Progenitor cell of endocrine pancreas (in vitro differentiated cells): ENCODE measurements at regions not wholly inside any gene's neighbourhood (a gene's known extent, or its start where the extent isn't known, plus 50 kb on each side); places are given as distances from the start of the nearest gene placed in this dataset.

Source experiments
- DNase-seq: peaks from one replicate; pipeline ENCODE4 v3.0.0; 2021; ENCODE audit warnings: low spot score; ENCODE audit not compliant: unreplicated experiment
- H3K27ac Mint-ChIP-seq: 2 replicates; pipeline ENCODE4 v1.8.0; 2021; ENCODE audit warnings: mild to moderate bottlenecking, moderate library complexity, mixed read lengths
- H3K27me3 Mint-ChIP-seq: 2 replicates; pipeline ENCODE4 v1.8.0; 2021; ENCODE audit warnings: mixed read lengths
- H3K36me3 Mint-ChIP-seq: 2 replicates; pipeline ENCODE4 v1.8.0; 2022; ENCODE audit warnings: mixed read lengths; ENCODE audit not compliant: insufficient read depth
- H3K4me1 Mint-ChIP-seq: 2 replicates; pipeline ENCODE4 v1.8.0; 2021; ENCODE audit warnings: low read depth, mixed read lengths
- H3K4me3 Mint-ChIP-seq: 2 replicates; pipeline ENCODE4 v1.8.0; 2021; ENCODE audit warnings: low read depth, mild to moderate bottlenecking, moderate library complexity, mixed read lengths
- H3K9me3 Mint-ChIP-seq: 2 replicates; pipeline ENCODE4 v1.8.0; 2021; ENCODE audit warnings: low read depth, mixed read lengths
- TF ChIP-seq, protein P1 (sequence below): fragments of 200-600 bp; sonication (generic); IDR thresholded peaks from one replicate; pipeline ENCODE4 v1.5.0; 2021; ENCODE audit warnings: antibody characterized with exemption, mild to moderate bottlenecking; ENCODE audit not compliant: unreplicated experiment

- Mint-ChIP-seq H3K36me3 (no peaks in the 10 kb centered on the region), H3K27ac (no peak overlapping the region), H3K9me3 (no peaks in the 10 kb centered on the region), H3K4me1 (no peaks in the 10 kb centered on the region), H3K4me3 (no peak overlapping the region), H3K27me3 (peaks cover 28% of the 10 kb centered on the region)
- TF ChIP-seq, protein P1, sequence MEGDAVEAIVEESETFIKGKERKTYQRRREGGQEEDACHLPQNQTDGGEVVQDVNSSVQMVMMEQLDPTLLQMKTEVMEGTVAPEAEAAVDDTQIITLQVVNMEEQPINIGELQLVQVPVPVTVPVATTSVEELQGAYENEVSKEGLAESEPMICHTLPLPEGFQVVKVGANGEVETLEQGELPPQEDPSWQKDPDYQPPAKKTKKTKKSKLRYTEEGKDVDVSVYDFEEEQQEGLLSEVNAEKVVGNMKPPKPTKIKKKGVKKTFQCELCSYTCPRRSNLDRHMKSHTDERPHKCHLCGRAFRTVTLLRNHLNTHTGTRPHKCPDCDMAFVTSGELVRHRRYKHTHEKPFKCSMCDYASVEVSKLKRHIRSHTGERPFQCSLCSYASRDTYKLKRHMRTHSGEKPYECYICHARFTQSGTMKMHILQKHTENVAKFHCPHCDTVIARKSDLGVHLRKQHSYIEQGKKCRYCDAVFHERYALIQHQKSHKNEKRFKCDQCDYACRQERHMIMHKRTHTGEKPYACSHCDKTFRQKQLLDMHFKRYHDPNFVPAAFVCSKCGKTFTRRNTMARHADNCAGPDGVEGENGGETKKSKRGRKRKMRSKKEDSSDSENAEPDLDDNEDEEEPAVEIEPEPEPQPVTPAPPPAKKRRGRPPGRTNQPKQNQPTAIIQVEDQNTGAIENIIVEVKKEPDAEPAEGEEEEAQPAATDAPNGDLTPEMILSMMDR: no peak
- no peak for DNase-seq
Observed at GRCh38 chr20:59393142-59393541, 92.7 kb downstream of the EDN3 start.

- H3K36me3 Mint-ChIP-seq: no peaks in the 10 kb centered on the region
- TF ChIP-seq, protein P1: no peak
- no peak overlapping the region for H3K4me3 Mint-ChIP-seq
- no peak for DNase-seq
- H3K9me3 Mint-ChIP-seq: no peaks in the 10 kb centered on the region
- no peak overlapping the region for H3K27ac Mint-ChIP-seq
- peaks cover 18% of the 10 kb centered on the region for H3K27me3 Mint-ChIP-seq
- H3K4me1 Mint-ChIP-seq: no peaks in the 10 kb centered on the region
Observed at GRCh38 chr20:59395729-59396128, 95.3 kb downstream of the EDN3 start.

DNA sequence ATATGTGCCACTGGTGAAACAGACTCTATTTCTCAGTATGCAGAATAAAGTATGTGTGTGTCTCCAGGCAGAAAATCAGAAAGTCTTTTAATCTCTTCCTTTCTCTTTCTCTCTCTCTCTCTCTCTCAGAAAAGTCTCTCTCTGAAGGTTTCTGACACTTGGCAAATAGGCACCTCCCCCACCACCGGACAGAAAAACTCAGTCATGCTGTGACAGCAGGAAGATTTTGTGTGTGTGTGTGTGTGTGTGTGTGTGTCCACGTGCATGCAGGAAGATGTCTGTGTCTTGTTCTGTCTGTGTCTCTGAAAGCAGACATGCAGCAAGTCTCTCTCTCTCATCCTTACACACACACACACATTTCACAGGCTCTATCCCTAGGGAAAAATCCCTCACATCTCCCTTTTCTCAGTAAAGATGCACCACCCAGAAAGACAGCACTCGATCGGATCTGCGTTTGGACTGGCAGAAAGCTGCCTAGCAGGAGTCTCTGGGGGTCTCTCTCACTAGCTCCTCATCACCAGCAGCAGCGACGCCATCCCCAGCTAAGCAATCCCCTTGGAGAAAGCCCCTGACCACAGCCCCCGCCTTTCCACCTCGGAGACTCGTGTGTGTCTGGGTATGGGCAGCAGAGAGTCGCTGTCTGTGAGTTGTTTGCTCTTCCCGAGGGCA is 98.3 kb downstream of the EDN3 start:
- Mint-ChIP-seq H3K9me3 (no peaks in the 10 kb centered on the region), H3K27me3 (peaks cover 10% of the 10 kb centered on the region), H3K36me3 (no peaks in the 10 kb centered on the region), H3K4me1 (peaks cover 2% of the 10 kb centered on the region), H3K4me3 (no peak overlapping the region), H3K27ac (no peak overlapping the region)
- TF ChIP-seq, protein P1: no peak
- DNase-seq: no peak

GRCh38 chr20:59399426-59400099 is 99.2 kb downstream of the EDN3 start:
- TF ChIP-seq, protein P1: no peak
- Mint-ChIP-seq H3K4me3 (no peak overlapping the region), H3K9me3 (no peaks in the 10 kb centered on the region), H3K4me1 (peaks cover 4% of the 10 kb centered on the region), H3K36me3 (no peaks in the 10 kb centered on the region), H3K27me3 (peaks cover 11% of the 10 kb centered on the region), H3K27ac (no peak overlapping the region)
- no peak for DNase-seq

GRCh38 chr20:59400708-59401107 is 100.3 kb downstream of the EDN3 start:
- DNase-seq: no peak
- Mint-ChIP-seq H3K36me3 (no peaks in the 10 kb centered on the region), H3K4me3 (no peak overlapping the region), H3K4me1 (peaks cover 4% of the 10 kb centered on the region), H3K27ac (no peak overlapping the region), H3K27me3 (peaks cover 18% of the 10 kb centered on the region), H3K9me3 (no peaks in the 10 kb centered on the region)
- TF ChIP-seq, protein P1: no peak
